ENCODE measurements at regions not wholly inside any gene's neighbourhood (a gene's known extent, or its start where the extent isn't known, plus 50 kb on each side); places are given as distances from the start of the nearest gene placed in this dataset.

DNA sequence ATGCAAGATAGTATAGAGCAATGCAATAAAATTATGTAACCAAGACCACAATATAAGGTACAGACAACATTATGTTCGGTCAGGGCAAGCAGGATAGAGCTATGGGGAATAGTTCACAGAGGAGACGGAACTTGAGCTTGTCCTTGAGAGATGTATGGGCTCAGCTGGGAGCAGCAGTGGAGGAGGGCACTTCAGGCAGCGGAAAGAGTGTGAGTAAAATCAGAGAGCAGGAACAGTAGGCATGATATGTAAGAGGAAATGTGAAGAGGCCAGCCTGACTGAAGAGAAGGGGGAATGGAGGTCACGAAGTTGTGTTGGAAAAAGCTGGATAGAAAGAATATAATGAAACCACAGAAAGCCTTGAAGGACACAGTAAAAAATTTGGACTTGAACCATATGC is 217.2 kb upstream of the NOCT start:
- no peak overlapping the region for H2BK15ac ChIP-seq (ENCODE audit: low read depth, low read length)
- no peaks in the 10 kb centered on the region for H3K79me1 ChIP-seq (ENCODE audit: low read depth in 1 of 2, low read length in 2 of 2)
- H2BK120ac ChIP-seq (ENCODE audit: low read depth, low read length), result no peak overlapping the region
- no peak overlapping the region for H3K27ac ChIP-seq (ENCODE audit: insufficient read depth, low read length)
- POLR2A ChIA-PET (ENCODE audit: unreplicated experiment), result no interaction called here
- no peak overlapping the region for H2BK20ac ChIP-seq (ENCODE audit: low read depth, low read length)
- intact Hi-C loops (cut with micrococcal nuclease) (no loop called here), in situ Hi-C loops (cut with MboI; ENCODE audit: low sequenced_read_pairs) (no loop called here), dilution Hi-C loops (cut with HindIII; ENCODE audit: low sequenced_read_pairs, unreplicated experiment) (no loop called here)
- H3K36me3 ChIP-seq (ENCODE audit: control insufficient read depth, insufficient read depth, low read length), result no peaks in the 10 kb centered on the region
- H3K23ac ChIP-seq (ENCODE audit: low read depth, low read length), result no peak overlapping the region
- no peak overlapping the region for H4K5ac ChIP-seq (ENCODE audit: low read depth, low read length)
- H3K14ac ChIP-seq (replicated peaks; ENCODE audit: low read depth, low read length), result no peak overlapping the region
- no TSS peak for BruUV-seq (replicated peaks)
- CTCF ChIA-PET, result no interaction called here
- no peaks in the 10 kb centered on the region for H4K20me1 ChIP-seq (ENCODE audit: insufficient read depth, low read length)
- WGBS, 2 experiments (ENCODE audit: extremely low coverage in 2 of 2, insufficient read length in 1 of 2), result 65% methylated on average over 2 of the region's 4 CpGs; no CpG with 5 or more reads in 1 of the 2 experiments
- H3K9ac ChIP-seq (ENCODE audit: low read depth, low read length), result no peak overlapping the region
- H3K4ac ChIP-seq (ENCODE audit: low read depth, low read length), result no peak overlapping the region
- H4K91ac ChIP-seq (ENCODE audit: insufficient read depth, low read depth, low read length), result no peak overlapping the region
- H3K4me1 ChIP-seq (ENCODE audit: control insufficient read depth, insufficient read depth, low read length), result no peaks in the 10 kb centered on the region
- H3K4me2 ChIP-seq (ENCODE audit: low read depth, low read length), result no peak overlapping the region
- H3K9me1 ChIP-seq (ENCODE audit: insufficient read depth, low read length), result no peaks in the 10 kb centered on the region
- H3K27me3 ChIP-seq (ENCODE audit: control insufficient read depth, insufficient read depth, low read length), result peaks cover 16% of the 10 kb centered on the region
- H2AFZ ChIP-seq (replicated peaks; ENCODE audit: low read length, poor library complexity), result no peak overlapping the region
- no peak overlapping the region for H3K4me3 ChIP-seq (ENCODE audit: insufficient read depth, low read depth, low read length)
- no peak overlapping the region for H2AK9ac ChIP-seq (replicated peaks; ENCODE audit: low read depth, low read length, poor library complexity)
- DNase-seq (no peak), ATAC-seq (ENCODE audit: low read depth) (no peak)
- H3K18ac ChIP-seq (ENCODE audit: low read depth, low read length), result no peak overlapping the region
- no peak for TF ChIP-seq CEBPB (IDR thresholded peaks at IDR 0.05; ENCODE audit: low read depth, low read length)
- TF ChIP-seq MXI1 (IDR thresholded peaks at IDR 0.05; ENCODE audit: borderline replicate concordance, low read depth, low read length), result no peak
- TF ChIP-seq RFX5 (IDR thresholded peaks at IDR 0.05; ENCODE audit: low read depth, low read length), result no peak
- no peak for TF ChIP-seq SMC3 (IDR thresholded peaks at IDR 0.05; ENCODE audit: low read depth, low read length)
- no peak for TF ChIP-seq RCOR1 (IDR thresholded peaks at IDR 0.05; ENCODE audit: insufficient replicate concordance, low read length)
- no peak for TF ChIP-seq MAZ (IDR thresholded peaks at IDR 0.05; ENCODE audit: borderline replicate concordance, low read depth, low read length)
- no peak for TF ChIP-seq ELK1 (IDR thresholded peaks at IDR 0.05; ENCODE audit: borderline replicate concordance, low read depth, low read length)
- TF ChIP-seq, protein P1, sequence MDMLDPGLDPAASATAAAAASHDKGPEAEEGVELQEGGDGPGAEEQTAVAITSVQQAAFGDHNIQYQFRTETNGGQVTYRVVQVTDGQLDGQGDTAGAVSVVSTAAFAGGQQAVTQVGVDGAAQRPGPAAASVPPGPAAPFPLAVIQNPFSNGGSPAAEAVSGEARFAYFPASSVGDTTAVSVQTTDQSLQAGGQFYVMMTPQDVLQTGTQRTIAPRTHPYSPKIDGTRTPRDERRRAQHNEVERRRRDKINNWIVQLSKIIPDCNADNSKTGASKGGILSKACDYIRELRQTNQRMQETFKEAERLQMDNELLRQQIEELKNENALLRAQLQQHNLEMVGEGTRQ (IDR thresholded peaks at IDR 0.05; ENCODE audit: low read depth, low read length), result no peak
- no peak for TF ChIP-seq BHLHE40 (IDR thresholded peaks at IDR 0.05; ENCODE audit: low read depth, low read length)
- TF ChIP-seq RAD21 (IDR thresholded peaks at IDR 0.05; ENCODE audit: low read length), result no peak
- TF ChIP-seq CHD1 (IDR thresholded peaks at IDR 0.05; ENCODE audit: low read depth, low read length), result no peak
- TF ChIP-seq CTCF (conservative IDR thresholded peaks at IDR 0.05; ENCODE audit: low read depth, low read length), result no peak
- no peak for TF ChIP-seq FOS (IDR thresholded peaks at IDR 0.05; ENCODE audit: low read depth, low read length)
- no peak for TF ChIP-seq POLR2A (IDR thresholded peaks at IDR 0.05; ENCODE audit: low read depth, low read length)
- no peak for TF ChIP-seq NFE2L2 (IDR thresholded peaks at IDR 0.05; ENCODE audit: low read depth, low read length)
- no peak for TF ChIP-seq MAFK (IDR thresholded peaks at IDR 0.05; ENCODE audit: low read depth, low read length)
- no peak overlapping the region for H3K56ac ChIP-seq (ENCODE audit: extremely low read depth, insufficient read depth, low read length)
- H3K9me3 ChIP-seq (ENCODE audit: control insufficient read depth, insufficient read depth, low read length), result no peaks in the 10 kb centered on the region
- H4K8ac ChIP-seq (ENCODE audit: low read depth in 2 of 2, low read length in 2 of 2), result no peak overlapping the region
- H2AK5ac ChIP-seq (ENCODE audit: low read depth, low read length), result no peak overlapping the region
- no peak overlapping the region for H2BK5ac ChIP-seq (ENCODE audit: low read depth, low read length, poor library complexity, severe bottlenecking)
